Hypothalamus (tissue), 51 donors: ENCODE measurements at regions not wholly inside any gene's neighbourhood (a gene's known extent, or its start where the extent isn't known, plus 50 kb on each side); places are given as distances from the start of the nearest gene placed in this dataset.

Experiments
- DNase-seq, 51 donors: peaks; one replicate each; lab custom pipeline; 2025; lab: John Stamatoyannopoulos, UW

GRCh38 chr6:5946701-5947100 lies 60.0 kb downstream of the NRN1 start:
- no peak for DNase-seq

- DNase-seq, result peak in 7 of 51 donors; percentile 9 to 34 (median 14)
These were observed 60.5 kb downstream of the NRN1 start for GRCh38 chr6:5946181-5946580.

- no peak for DNase-seq
These were observed 63.1 kb downstream of the NRN1 start for GRCh38 chr6:5943591-5943990.

- no peak for DNase-seq
These were observed 64.1 kb downstream of the NRN1 start for GRCh38 chr6:5942591-5942990.

GRCh38 chr6:5941188-5941587 lies 65.5 kb downstream of the NRN1 start:
- DNase-seq, result no peak

- no peak for DNase-seq
These were observed 67.8 kb downstream of the NRN1 start for GRCh38 chr6:5938934-5939333.

GRCh38 chr6:5937936-5938706 lies 68.6 kb downstream of the NRN1 start:
- no peak for DNase-seq

GRCh38 chr6:5937169-5937909 lies 69.4 kb downstream of the NRN1 start:
- peak in 3 of 51 donors; percentile 2 to 10 (median 2) for DNase-seq

GRCh38 chr6:5936631-5937030 lies 70.1 kb downstream of the NRN1 start:
- no peak for DNase-seq

GRCh38 chr6:5936140-5936539 lies 70.6 kb downstream of the NRN1 start:
- DNase-seq, result no peak

- DNase-seq, result no peak
These were observed 75.8 kb downstream of the NRN1 start for GRCh38 chr6:5930968-5931367.

GRCh38 chr6:5930143-5930770 lies 76.5 kb downstream of the NRN1 start:
- DNase-seq, result no peak

- DNase-seq, result no peak
These were observed 82.9 kb downstream of the NRN1 start for GRCh38 chr6:5923840-5924239.

GRCh38 chr6:5922230-5922629 lies 84.5 kb downstream of the NRN1 start:
- no peak for DNase-seq

- no peak for DNase-seq
These were observed 97.0 kb downstream of the NRN1 start for GRCh38 chr6:5909721-5910120.

- no peak for DNase-seq
These were observed 99.9 kb downstream of the NRN1 start for GRCh38 chr6:5906842-5907241.

- DNase-seq, result no peak
These were observed 100.4 kb downstream of the NRN1 start for GRCh38 chr6:5906340-5906670.

GRCh38 chr6:5905431-5906339 lies 101.0 kb downstream of the NRN1 start:
- peak in 22 of 51 donors; percentile 3 to 72 (median 20) for DNase-seq

GRCh38 chr6:5904532-5904931 lies 102.2 kb downstream of the NRN1 start:
- DNase-seq, result no peak

GRCh38 chr6:5899216-5900045 lies 107.3 kb downstream of the NRN1 start:
- DNase-seq, result no peak
